Gastrocnemius medialis (tissue), 4 donors: ENCODE measurements at regions not wholly inside any gene's neighbourhood (a gene's known extent, or its start where the extent isn't known, plus 50 kb on each side); places are given as distances from the start of the nearest gene placed in this dataset.

Experiments
- POLR2A ChIP-seq, 2 donors: fragments of 450-650 bp; IDR thresholded peaks; one replicate each; pipeline ENCODE4 v1.6.1; 2017; ENCODE audit warnings: antibody characterized with exemption in 2 of 2, mild to moderate bottlenecking in 2 of 2, moderate library complexity in 2 of 2
- TF ChIP-seq, protein P1 (sequence below), 5 experiments: fragments of 450-650 bp in 3 of 5; fragments of 200-600 bp in 2 of 5; sonication (generic) in 2 of 5; IDR thresholded peaks in 4 of 5; conservative IDR thresholded peaks in 1 of 5; 1 replicate in 4 of 5; 2 replicates in 1 of 5; pipeline ENCODE4 v1.5.1; 2016 to 2019; ENCODE audit warnings: antibody characterized with exemption in 5 of 5, mild to moderate bottlenecking in 3 of 5, moderate library complexity in 3 of 5

DNA sequence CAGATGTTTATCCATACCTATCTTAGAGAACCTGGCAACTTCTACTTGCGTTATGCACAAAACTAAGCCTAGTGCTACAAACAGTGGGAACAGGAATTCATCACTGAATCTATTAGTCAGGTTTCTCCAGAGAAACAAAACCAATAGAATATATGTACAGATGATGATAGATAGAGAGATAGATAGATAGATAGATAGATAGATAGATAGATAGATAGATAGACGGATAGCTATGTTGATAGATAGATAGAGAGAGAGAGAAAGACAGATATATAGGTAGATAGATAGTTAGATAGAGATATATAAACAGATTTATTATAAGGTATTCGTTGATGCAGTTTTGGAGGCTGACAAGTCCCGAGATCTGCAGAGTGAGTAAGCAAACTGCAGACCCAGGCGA, 495.6 kb downstream of the TMEM114 start:
- TF ChIP-seq, protein P1, sequence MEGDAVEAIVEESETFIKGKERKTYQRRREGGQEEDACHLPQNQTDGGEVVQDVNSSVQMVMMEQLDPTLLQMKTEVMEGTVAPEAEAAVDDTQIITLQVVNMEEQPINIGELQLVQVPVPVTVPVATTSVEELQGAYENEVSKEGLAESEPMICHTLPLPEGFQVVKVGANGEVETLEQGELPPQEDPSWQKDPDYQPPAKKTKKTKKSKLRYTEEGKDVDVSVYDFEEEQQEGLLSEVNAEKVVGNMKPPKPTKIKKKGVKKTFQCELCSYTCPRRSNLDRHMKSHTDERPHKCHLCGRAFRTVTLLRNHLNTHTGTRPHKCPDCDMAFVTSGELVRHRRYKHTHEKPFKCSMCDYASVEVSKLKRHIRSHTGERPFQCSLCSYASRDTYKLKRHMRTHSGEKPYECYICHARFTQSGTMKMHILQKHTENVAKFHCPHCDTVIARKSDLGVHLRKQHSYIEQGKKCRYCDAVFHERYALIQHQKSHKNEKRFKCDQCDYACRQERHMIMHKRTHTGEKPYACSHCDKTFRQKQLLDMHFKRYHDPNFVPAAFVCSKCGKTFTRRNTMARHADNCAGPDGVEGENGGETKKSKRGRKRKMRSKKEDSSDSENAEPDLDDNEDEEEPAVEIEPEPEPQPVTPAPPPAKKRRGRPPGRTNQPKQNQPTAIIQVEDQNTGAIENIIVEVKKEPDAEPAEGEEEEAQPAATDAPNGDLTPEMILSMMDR (IDR thresholded peaks at IDR 0.05 in 4 of 5, conservative IDR thresholded peaks at IDR 0.05 in 1 of 5): no peak
- no peak for TF ChIP-seq POLR2A (IDR thresholded peaks at IDR 0.05)
